ENCODE measurements at regions not wholly inside any gene's neighbourhood (a gene's known extent, or its start where the extent isn't known, plus 50 kb on each side); places are given as distances from the start of the nearest gene placed in this dataset.

- TF ChIP-seq POLR2A (IDR thresholded peaks at IDR 0.05) (no peak), CTCF (IDR thresholded peaks at IDR 0.05) (no peak)
Measured at GRCh38 chr13:64556376-64556775, 2673.8 kb downstream of the PCDH9 start.
